ENCODE measurements at regions not wholly inside any gene's neighbourhood (a gene's known extent, or its start where the extent isn't known, plus 50 kb on each side); places are given as distances from the start of the nearest gene placed in this dataset.

DNA sequence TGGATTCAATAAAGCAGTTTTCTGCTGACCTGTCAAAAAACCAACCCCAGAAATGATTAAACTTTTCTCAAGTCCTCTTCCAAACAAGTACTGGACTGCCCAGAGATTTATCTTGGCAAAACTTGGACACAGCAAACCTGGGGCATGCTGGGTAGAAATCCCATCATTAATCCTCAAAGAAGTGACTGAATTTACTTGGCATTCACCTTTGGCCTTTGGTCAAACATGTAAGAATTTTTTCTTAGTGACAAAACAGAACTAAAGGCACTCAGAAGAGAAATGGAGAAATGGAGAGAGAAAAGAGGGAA, 248.6 kb upstream of the NREP start:
- ATAC-seq = no peak
- Histone ChIP-seq H3K4me1 (peaks cover 0 to 12% (median 0%) of the 10 kb centered on the region in 9 donors), H3K9me3 (no peaks in the 10 kb centered on the region), H3K27me3 (no peaks in the 10 kb centered on the region), H3K4me3 (no peak overlapping the region), H3K36me3 (no peaks in the 10 kb centered on the region), H3K27ac (no peak overlapping the region)
- TF ChIP-seq CTCF (IDR thresholded peaks at IDR 0.05) = no peak
- intact Hi-C loops (cut with DNase I) = loop anchor here in 2 of 10 donors (10.0 kb wide), 1 partner anchor 451 kb away; no protein-coding TSS in a partner anchor
- no peak for DNase-seq

DNA sequence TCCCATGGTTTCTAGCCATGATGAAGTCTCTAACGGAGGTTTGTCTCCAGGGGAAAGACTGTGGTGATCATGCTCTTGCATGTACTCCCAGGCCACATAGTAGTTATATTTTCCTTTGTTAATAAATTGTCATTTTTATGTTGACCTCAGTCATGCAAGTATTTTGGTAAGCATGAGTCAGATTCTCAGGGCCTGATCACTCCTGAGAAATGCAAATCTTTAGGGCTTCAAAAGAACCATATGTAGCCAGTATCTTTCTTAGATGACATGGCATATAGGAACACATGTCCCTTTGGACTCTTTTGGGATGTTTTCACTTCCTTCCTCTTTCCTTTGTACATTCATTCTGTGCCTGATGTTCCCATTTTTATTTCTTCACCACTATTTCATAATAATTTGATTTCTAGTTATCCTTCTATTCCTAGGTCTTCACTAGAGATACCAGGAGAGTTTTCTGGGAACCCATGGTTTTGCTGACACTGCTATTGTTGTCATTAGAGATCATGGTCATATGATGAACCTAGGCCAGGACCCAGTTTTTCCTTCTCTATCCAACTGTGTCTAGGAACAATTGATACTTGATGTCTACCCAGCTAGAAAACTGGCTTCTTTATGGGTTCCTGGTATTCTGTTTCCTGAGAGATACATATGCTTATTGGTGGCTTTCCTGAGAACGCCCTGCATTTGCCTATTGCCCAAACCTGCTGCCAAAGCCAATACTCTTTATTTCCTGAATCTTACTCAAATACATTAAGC, 248.1 kb upstream of the NREP start:
- ATAC-seq (no peak), DNase-seq (no peak)
- Histone ChIP-seq H3K27me3 (no peaks in the 10 kb centered on the region), H3K4me1 (peaks cover 0 to 12% (median 0%) of the 10 kb centered on the region in 9 donors), H3K4me3 (no peak overlapping the region), H3K27ac (no peak overlapping the region), H3K9me3 (no peaks in the 10 kb centered on the region), H3K36me3 (no peaks in the 10 kb centered on the region)
- WGBS, 2 donors = 86% methylated on average over 2 of the region's 2 CpGs
- TF ChIP-seq CTCF (IDR thresholded peaks at IDR 0.05) = no peak
- intact Hi-C loops (cut with DNase I) = loop anchor here in 2 of 10 donors (10.0 kb wide), 1 partner anchor 450 kb away; no protein-coding TSS in a partner anchor

DNA sequence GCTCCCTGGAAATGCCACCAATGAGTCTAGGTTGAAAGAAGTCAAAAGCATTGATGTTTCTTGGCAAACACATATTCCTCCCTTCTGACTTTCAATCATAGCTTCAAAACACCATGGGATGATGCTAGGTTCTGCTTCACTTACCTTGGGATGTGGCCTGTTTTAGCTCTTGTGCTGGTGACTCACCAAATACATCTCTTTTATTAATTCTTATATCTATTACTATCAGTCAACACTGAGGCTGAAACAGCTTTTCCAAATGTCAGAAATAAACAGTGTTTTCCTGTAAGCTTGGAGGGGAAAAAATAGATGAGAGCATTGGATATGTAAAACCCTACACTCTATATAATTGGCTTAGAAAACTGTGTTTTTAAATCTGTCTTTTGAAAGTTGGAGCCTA, 245.4 kb upstream of the NREP start:
- H3K9me3 ChIP-seq = no peaks in the 10 kb centered on the region
- ATAC-seq (no peak), DNase-seq (no peak)
- no peak overlapping the region for H3K27ac ChIP-seq
- H3K36me3 ChIP-seq = no peaks in the 10 kb centered on the region
- peaks cover 0 to 16% (median 0%) of the 10 kb centered on the region in 9 donors for H3K4me1 ChIP-seq
- intact Hi-C loops (cut with DNase I) = loop anchor here in 2 of 10 donors (10.0 kb wide), 1 partner anchor 448 kb away; no protein-coding TSS in a partner anchor
- no peak overlapping the region for H3K4me3 ChIP-seq
- H3K27me3 ChIP-seq = no peaks in the 10 kb centered on the region
- no peak for TF ChIP-seq CTCF (IDR thresholded peaks at IDR 0.05)

- WGBS, 2 donors = 83 to 88% methylated on average over 1 of the region's 1 CpG
- intact Hi-C loops (cut with DNase I) = no loop called here
Observed at GRCh38 chr5:111999286-111999685, 242.3 kb upstream of the NREP start.

More at GRCh38 chr5:111999286-111999685, 242.3 kb upstream of the NREP start:
- DNase-seq = no peak
- H3K27me3 ChIP-seq = no peaks in the 10 kb centered on the region
- no peak for TF ChIP-seq CTCF (IDR thresholded peaks at IDR 0.05)
- no peak overlapping the region for H3K4me3 ChIP-seq
- H3K9me3 ChIP-seq = no peaks in the 10 kb centered on the region
- peaks cover 0 to 5% (median 0%) of the 10 kb centered on the region in 9 donors for H3K4me1 ChIP-seq
- ATAC-seq = no peak
- no peaks in the 10 kb centered on the region for H3K36me3 ChIP-seq
- H3K27ac ChIP-seq = no peak overlapping the region

All from heart right ventricle (tissue), 16 donors.